OCI-LY1 (cell line): ENCODE measurements at regions not wholly inside any gene's neighbourhood (a gene's known extent, or its start where the extent isn't known, plus 50 kb on each side); places are given as distances from the start of the nearest gene placed in this dataset.

Experiments used
- EZH2 ChIP-seq: fragments of 200-600 bp; sonication (generic), shearing (Covaris generic); IDR thresholded peaks from 2 replicates; pipeline ENCODE4 v1.8.0; 2017; ENCODE audit warnings: borderline replicate concordance, mixed run types, mild to moderate bottlenecking, antibody characterized with exemption, low read length, moderate library complexity, mixed read lengths
- TF ChIP-seq, protein P1 (sequence below): fragments of 200-600 bp; sonication (generic), shearing (Covaris generic); IDR thresholded peaks from 2 replicates; pipeline ENCODE4 v1.5.1; 2017; ENCODE audit warnings: mild to moderate bottlenecking, antibody characterized with exemption, low read length, moderate library complexity, mixed read lengths

DNA sequence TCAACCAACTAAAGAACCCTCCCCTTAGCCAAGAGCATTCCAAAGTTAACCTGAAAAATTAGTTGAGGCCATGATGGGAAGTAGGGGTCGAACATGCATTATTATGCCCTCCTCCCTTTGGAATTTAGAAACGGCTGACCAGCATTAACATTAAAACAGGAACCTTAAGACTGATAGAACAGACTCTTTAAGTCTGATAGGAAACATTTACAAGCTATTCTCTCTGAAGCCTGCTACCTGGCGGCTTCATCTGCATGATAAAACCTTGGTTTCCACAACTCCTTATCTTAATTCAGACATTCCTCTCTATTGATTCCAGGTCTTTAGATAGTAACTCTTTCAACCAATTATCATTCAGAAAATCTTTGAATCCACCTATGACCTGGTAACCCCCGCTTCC is 331.0 kb downstream of the CGGBP1 start:
- TF ChIP-seq EZH2 = no peak
- TF ChIP-seq, protein P1, sequence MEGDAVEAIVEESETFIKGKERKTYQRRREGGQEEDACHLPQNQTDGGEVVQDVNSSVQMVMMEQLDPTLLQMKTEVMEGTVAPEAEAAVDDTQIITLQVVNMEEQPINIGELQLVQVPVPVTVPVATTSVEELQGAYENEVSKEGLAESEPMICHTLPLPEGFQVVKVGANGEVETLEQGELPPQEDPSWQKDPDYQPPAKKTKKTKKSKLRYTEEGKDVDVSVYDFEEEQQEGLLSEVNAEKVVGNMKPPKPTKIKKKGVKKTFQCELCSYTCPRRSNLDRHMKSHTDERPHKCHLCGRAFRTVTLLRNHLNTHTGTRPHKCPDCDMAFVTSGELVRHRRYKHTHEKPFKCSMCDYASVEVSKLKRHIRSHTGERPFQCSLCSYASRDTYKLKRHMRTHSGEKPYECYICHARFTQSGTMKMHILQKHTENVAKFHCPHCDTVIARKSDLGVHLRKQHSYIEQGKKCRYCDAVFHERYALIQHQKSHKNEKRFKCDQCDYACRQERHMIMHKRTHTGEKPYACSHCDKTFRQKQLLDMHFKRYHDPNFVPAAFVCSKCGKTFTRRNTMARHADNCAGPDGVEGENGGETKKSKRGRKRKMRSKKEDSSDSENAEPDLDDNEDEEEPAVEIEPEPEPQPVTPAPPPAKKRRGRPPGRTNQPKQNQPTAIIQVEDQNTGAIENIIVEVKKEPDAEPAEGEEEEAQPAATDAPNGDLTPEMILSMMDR = no peak
